HG03060 (cell line): ENCODE measurements at regions not wholly inside any gene's neighbourhood (a gene's known extent, or its start where the extent isn't known, plus 50 kb on each side); places are given as distances from the start of the nearest gene placed in this dataset.
"Not testable (repeated sequence)": the region's sequence is repeated elsewhere in the genome, so short reads cannot be mapped to it uniquely, and the experiment has no call there.

ENCODE experiments used
- ATAC-seq: cut with Tn5 transposase; IDR thresholded peaks from one replicate; pipeline ENCODE4 v1.9.1; 2021; ENCODE audit warnings: low read depth, moderate number of reproducible peaks; ENCODE audit not compliant: unreplicated experiment

GRCh38 chr5:40453689-40454088 lies 226.0 kb upstream of the PTGER4 start:
- no peak for ATAC-seq

- no peak for ATAC-seq
Measured at GRCh38 chr5:40452874-40453624, 226.7 kb upstream of the PTGER4 start.

GRCh38 chr5:40447438-40447837 lies 232.3 kb upstream of the PTGER4 start:
- ATAC-seq: no peak

- no peak for ATAC-seq
Measured at GRCh38 chr5:40446910-40447309, 232.8 kb upstream of the PTGER4 start.

- no peak for ATAC-seq
Measured at GRCh38 chr5:40442346-40442745, 237.4 kb upstream of the PTGER4 start.

GRCh38 chr5:40441733-40442132 lies 238.0 kb upstream of the PTGER4 start:
- no peak for ATAC-seq

GRCh38 chr5:40440746-40441145 lies 239.0 kb upstream of the PTGER4 start:
- ATAC-seq: no peak

- ATAC-seq: not testable (repeated sequence)
Measured at GRCh38 chr5:40439103-40439502, 240.6 kb upstream of the PTGER4 start.

GRCh38 chr5:40438646-40439045 lies 241.1 kb upstream of the PTGER4 start:
- not testable (repeated sequence) for ATAC-seq

GRCh38 chr5:40437452-40437861 lies 242.3 kb upstream of the PTGER4 start:
- ATAC-seq: peak; percentile 71

GRCh38 chr5:40436535-40437237 lies 243.0 kb upstream of the PTGER4 start:
- no peak for ATAC-seq

GRCh38 chr5:40435706-40436105 lies 244.0 kb upstream of the PTGER4 start:
- ATAC-seq: not testable (repeated sequence)

- no peak for ATAC-seq
Measured at GRCh38 chr5:40432836-40433235, 246.9 kb upstream of the PTGER4 start.

- ATAC-seq: no peak
Measured at GRCh38 chr5:40431734-40432133, 248.0 kb upstream of the PTGER4 start.

- ATAC-seq: no peak
Measured at GRCh38 chr5:40430101-40430710, 249.5 kb upstream of the PTGER4 start.

GRCh38 chr5:40429258-40430100 lies 250.2 kb upstream of the PTGER4 start:
- ATAC-seq: no peak

GRCh38 chr5:40428815-40429214 lies 250.9 kb upstream of the PTGER4 start:
- no peak for ATAC-seq

- no peak for ATAC-seq
Measured at GRCh38 chr5:40428126-40428525, 251.6 kb upstream of the PTGER4 start.

- ATAC-seq: not testable (repeated sequence)
Measured at GRCh38 chr5:40417046-40417810, 262.5 kb upstream of the PTGER4 start.

- ATAC-seq: no peak
Measured at GRCh38 chr5:40416588-40416987, 263.1 kb upstream of the PTGER4 start.
